Transverse colon (tissue), 4 donors: ENCODE measurements at regions not wholly inside any gene's neighbourhood (a gene's known extent, or its start where the extent isn't known, plus 50 kb on each side); places are given as distances from the start of the nearest gene placed in this dataset.

ENCODE experiments used
- CTCF ChIP-seq, 5 experiments: fragments of 200-600 bp in 3 of 5; fragments of 450-650 bp in 2 of 5; sonication (generic) in 3 of 5; IDR thresholded peaks; 1 replicate in 2 of 5; 2 replicates in 3 of 5; pipeline ENCODE4 v1.5.1; 2016 to 2017; ENCODE audit warnings: antibody characterized with exemption in 5 of 5, inconsistent platforms in 3 of 5, mild to moderate bottlenecking in 2 of 5, moderate library complexity in 1 of 5
- EP300 ChIP-seq: sonication (generic); formaldehyde crosslinking; IDR thresholded peaks from one replicate; pipeline ENCODE4 v1.6.1; 2017; ENCODE audit warnings: antibody characterized with exemption, low read depth
- POLR2A ChIP-seq: fragments of 450-650 bp; IDR thresholded peaks from one replicate; pipeline ENCODE4 v1.6.1; 2016; ENCODE audit warnings: antibody characterized with exemption, mild to moderate bottlenecking, moderate library complexity
- POLR2AphosphoS5 ChIP-seq, 3 donors: sonication (generic); formaldehyde crosslinking; IDR thresholded peaks; one replicate each; pipeline ENCODE4 v1.6.1; 2016; ENCODE audit warnings: antibody characterized with exemption in 3 of 3

DNA sequence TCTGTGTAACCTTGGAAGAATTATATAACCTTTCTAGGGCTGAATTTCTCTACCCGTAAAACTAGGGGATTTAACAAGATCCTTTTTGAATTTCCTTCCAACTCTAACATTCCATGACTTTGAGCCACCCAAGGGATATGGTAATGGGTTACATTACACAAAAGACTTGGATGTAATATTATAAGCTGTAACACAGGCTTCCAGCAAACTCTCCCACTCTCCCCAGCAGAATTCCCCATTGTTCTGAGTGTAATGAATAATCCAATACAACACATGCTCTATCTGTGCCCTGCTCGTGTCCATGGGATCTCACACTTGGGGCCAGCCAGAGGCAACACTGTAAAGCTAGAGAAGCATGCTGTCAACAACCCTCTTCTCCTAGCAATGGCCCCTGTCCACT, 790.6 kb upstream of the AUTS2 start:
- TF ChIP-seq POLR2A = no peak
- no peak for TF ChIP-seq POLR2AphosphoS5 (IDR thresholded peaks at IDR 0.05)
- TF ChIP-seq CTCF (IDR thresholded peaks at IDR 0.05) = no peak
- TF ChIP-seq EP300 = no peak
